Heart left ventricle (tissue), 16 donors: ENCODE measurements at regions not wholly inside any gene's neighbourhood (a gene's known extent, or its start where the extent isn't known, plus 50 kb on each side); places are given as distances from the start of the nearest gene placed in this dataset.
"Not testable (repeated sequence)": the region's sequence is repeated elsewhere in the genome, so short reads cannot be mapped to it uniquely, and the experiment has no call there.

ENCODE experiments used
- ATAC-seq, 4 donors: fragments of 200-7000 bp; cut with Tn5 transposase; one replicate each; pipeline ENCODE4 v1.9.1; 2020 to 2022; ENCODE audit warnings: moderate library complexity in 4 of 4, mild to moderate bottlenecking in 3 of 4, moderate number of reproducible peaks in 1 of 4
- DNase-seq, 5 donors: peaks; one replicate each; pipeline ENCODE4 v3.0.0-alpha.2; 2020
- H3K27ac ChIP-seq, 12 donors: fragments of 200-600 bp; sonication (generic) in 4 of 12; one replicate each; pipeline versions ENCODE4 v1.5.0 to v1.8.0; 2016 to 2022; ENCODE audit warnings: mild to moderate bottlenecking in 2 of 12
- H3K27me3 ChIP-seq, 9 donors: fragments of 200-600 bp; sonication (generic) in 2 of 9; one replicate each; pipeline versions ENCODE4 v1.5.1 to v1.8.0; 2016 to 2022; ENCODE audit warnings: mild to moderate bottlenecking in 3 of 9
- H3K36me3 ChIP-seq, 9 donors: fragments of 200-600 bp; sonication (generic) in 2 of 9; one replicate each; pipeline versions ENCODE4 v1.5.0 to v1.8.0; 2018 to 2022; ENCODE audit warnings: mild to moderate bottlenecking in 2 of 9
- H3K4me1 ChIP-seq, 12 donors: fragments of 200-600 bp; sonication (generic) in 4 of 12; one replicate each; pipeline versions ENCODE4 v1.5.0 to v1.8.0; 2016 to 2022; ENCODE audit warnings: mild to moderate bottlenecking in 3 of 12
- H3K4me3 ChIP-seq, 12 donors: fragments of 200-600 bp; sonication (generic) in 4 of 12; one replicate each; pipeline versions ENCODE4 v1.5.0 to v1.8.0; 2017 to 2022; ENCODE audit warnings: mild to moderate bottlenecking in 9 of 12, moderate library complexity in 4 of 12
- H3K9me3 ChIP-seq, 12 donors: fragments of 200-600 bp; sonication (generic) in 4 of 12; one replicate each; pipeline versions ENCODE4 v1.5.0 to v1.8.0; 2016 to 2022; ENCODE audit warnings: mild to moderate bottlenecking in 1 of 12
- POLR2A ChIP-seq, 2 donors: fragments of 450-650 bp; IDR thresholded peaks; one replicate each; pipeline ENCODE4 v1.6.1; 2017; ENCODE audit warnings: antibody characterized with exemption in 2 of 2, mild to moderate bottlenecking in 2 of 2, moderate library complexity in 2 of 2
- WGBS, 4 donors: extraction: QIAGEN DNeasy Blood & Tissue Kit in 2 of 4; methylation state at CpG; one replicate each; pipeline versions ENCODE4 v1.1.5 to v1.1.7; 2013 to 2018; 5-methylcytosine and 5-hydroxymethylcytosine counted together
- intact Hi-C, 10 donors: fragments of 100-400 bp; cut with DNase I; formaldehyde crosslinking; loops; one replicate each; pipeline versions ENCODE4 v1.11.1 to v1.14.2; 2022
- TF ChIP-seq, protein P1 (sequence below), 12 donors: fragments of 200-600 bp; sonication (generic) in 4 of 12; IDR thresholded peaks; one replicate each; pipeline versions ENCODE4 v1.5.0 to v1.8.0; 2018 to 2022; ENCODE audit warnings: antibody characterized with exemption in 12 of 12, mild to moderate bottlenecking in 5 of 12
- donor health status: ischemic (EF 13 %, LVEDD 7.1; RV severe dilation, severe dysfunction).
- donor health status: healthy with polysubstance abuse.
- donor health status: DM: no; HTN: yes; CAD: no.
- donor health status: DM: no; HTN: no; CAD: no.
- donor health status: ischemic (EF 25% LVEDD 6.9; RV normal size, moderate dysfunction).
- donor health status: ischemic (EF 25% LVEDD 5.7; RV mildly dilated, moderate dysfunction).
- donor health status: healthy.
- donor health status: DM: yes; HTN: yes; CAD: no.
- donor health status: ischemic (EF 35%, LVEDD 5.7; RV mildly dilated, moderate dysfunction).
- donor health status: nonischemic (EF 11% LVEDD 7.7; RV severe dilation, severe dysfunction).
- donor health status: DM: yes; HTN: yes; CAD: no.
- donor health status: PGD.
- donor health status: ischemic (EF 29% LVEDD 5.4; RV normal size, mild dysfunction).
- donor health status: nonischemic (EF 23%, LVEDD 6.1; RV moderate dilation, normal function).

DNA sequence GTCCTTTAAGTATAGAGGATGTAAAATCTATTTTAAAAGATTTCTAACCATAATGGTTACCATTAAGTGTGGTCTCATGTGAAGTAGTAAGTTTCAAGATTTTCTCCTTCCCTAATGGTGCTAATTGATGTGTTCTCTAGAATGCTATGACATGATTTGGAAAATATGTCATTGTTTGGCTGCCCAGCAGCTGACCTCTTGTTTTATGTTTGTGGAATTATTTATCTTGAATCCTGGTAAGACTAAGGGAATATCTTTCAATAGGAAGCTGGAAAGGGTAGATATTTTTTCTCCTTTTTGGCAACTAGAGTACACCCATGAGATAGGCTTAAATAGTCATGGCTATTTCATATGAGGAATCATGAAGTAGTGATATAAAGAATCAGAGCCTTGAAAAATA lies 139.8 kb upstream of the CHODL start:
- H3K9me3 ChIP-seq: no peaks in the 10 kb centered on the region
- DNase-seq (no peak), ATAC-seq (no peak)
- no peak for TF ChIP-seq POLR2A (IDR thresholded peaks at IDR 0.05)
- TF ChIP-seq, protein P1, sequence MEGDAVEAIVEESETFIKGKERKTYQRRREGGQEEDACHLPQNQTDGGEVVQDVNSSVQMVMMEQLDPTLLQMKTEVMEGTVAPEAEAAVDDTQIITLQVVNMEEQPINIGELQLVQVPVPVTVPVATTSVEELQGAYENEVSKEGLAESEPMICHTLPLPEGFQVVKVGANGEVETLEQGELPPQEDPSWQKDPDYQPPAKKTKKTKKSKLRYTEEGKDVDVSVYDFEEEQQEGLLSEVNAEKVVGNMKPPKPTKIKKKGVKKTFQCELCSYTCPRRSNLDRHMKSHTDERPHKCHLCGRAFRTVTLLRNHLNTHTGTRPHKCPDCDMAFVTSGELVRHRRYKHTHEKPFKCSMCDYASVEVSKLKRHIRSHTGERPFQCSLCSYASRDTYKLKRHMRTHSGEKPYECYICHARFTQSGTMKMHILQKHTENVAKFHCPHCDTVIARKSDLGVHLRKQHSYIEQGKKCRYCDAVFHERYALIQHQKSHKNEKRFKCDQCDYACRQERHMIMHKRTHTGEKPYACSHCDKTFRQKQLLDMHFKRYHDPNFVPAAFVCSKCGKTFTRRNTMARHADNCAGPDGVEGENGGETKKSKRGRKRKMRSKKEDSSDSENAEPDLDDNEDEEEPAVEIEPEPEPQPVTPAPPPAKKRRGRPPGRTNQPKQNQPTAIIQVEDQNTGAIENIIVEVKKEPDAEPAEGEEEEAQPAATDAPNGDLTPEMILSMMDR (IDR thresholded peaks at IDR 0.05): no peak
- no peaks in the 10 kb centered on the region for H3K36me3 ChIP-seq
- no peak overlapping the region for H3K27ac ChIP-seq
- H3K4me1 ChIP-seq: no peaks in the 10 kb centered on the region
- intact Hi-C loops: no loop called here
- no peak overlapping the region for H3K4me3 ChIP-seq
- H3K27me3 ChIP-seq: no peaks in the 10 kb centered on the region

DNA sequence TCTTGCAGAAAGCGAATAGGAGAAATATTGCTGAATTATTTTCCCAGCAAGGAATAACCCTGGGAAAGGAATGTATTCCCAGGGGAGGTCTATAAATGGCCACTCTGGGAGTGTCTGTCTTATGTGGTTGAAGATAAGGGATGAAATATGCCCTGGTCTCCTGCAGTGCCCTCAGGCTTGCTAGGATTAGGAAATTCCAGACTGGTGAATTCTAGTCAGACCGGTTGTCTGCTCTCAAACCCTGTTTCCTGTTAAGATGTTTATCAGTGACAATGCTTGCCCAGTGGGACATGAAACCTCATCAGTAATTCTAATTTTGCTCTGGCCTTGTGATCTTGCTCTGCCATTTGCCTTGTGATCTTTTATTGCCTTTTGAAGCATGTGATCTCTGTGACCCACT lies 148.2 kb upstream of the CHODL start:
- H3K36me3 ChIP-seq, H3K4me1 ChIP-seq, H3K27me3 ChIP-seq, intact Hi-C loops, ATAC-seq, H3K4me3 ChIP-seq, DNase-seq, H3K27ac ChIP-seq: not testable (repeated sequence)
- 53 to 73% (median 70%) methylated on average over 2 of the region's 2 CpGs for WGBS, 4 donors
- H3K9me3 ChIP-seq: peaks cover 0 to 56% (median 26%) of the 10 kb centered on the region in 12 donors

DNA sequence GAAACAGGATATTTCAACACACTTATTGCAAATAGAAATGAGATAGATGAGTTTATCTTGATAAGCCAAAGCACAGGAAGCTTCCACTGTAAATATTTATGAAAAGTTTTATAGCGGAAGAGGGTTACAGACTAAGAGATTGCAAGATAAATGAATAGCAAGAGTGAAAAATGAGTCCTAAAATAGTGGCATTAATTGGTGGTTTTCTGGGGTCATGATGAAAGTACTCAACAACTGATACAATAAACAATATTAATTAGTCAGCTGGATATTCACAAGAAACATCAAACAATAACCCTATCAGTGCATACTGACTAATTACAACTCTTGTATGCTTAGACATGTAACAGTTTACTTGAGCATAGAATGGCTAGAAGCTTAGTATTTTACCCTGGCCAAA lies 154.8 kb upstream of the CHODL start:
- no peaks in the 10 kb centered on the region for H3K4me1 ChIP-seq
- no peak overlapping the region for H3K4me3 ChIP-seq
- WGBS, 4 donors: 42 to 79% (median 62%) methylated on average over 1 of the region's 1 CpG; no CpG with 5 or more reads in 1 of the 4 donors
- H3K9me3 ChIP-seq: peaks cover 0 to 36% (median 10%) of the 10 kb centered on the region in 12 donors
- no peak overlapping the region for H3K27ac ChIP-seq
- TF ChIP-seq POLR2A (IDR thresholded peaks at IDR 0.05): no peak
- TF ChIP-seq, protein P1 (IDR thresholded peaks at IDR 0.05): no peak
- H3K27me3 ChIP-seq: no peaks in the 10 kb centered on the region
- ATAC-seq (no peak), DNase-seq (no peak)
- H3K36me3 ChIP-seq: no peaks in the 10 kb centered on the region
- intact Hi-C loops: no loop called here

DNA sequence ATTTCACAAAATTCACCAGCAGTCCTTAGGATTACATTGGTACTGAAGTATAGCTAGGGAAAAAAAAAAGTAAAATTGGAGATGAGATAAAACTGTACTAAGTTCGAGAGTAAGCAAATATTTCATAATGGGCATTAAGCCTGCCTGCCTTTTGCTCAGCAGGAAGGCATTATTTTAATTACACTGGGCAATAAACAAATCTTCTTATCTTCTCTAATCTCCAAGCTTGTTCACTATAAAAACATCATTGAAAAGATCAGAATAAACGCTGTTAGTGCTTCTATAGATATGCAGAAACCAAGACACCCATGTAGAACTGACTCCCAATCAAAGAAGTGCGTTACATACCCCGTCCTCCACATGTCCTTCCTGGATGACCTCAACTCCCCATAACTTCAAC lies 174.2 kb upstream of the CHODL start:
- H3K9me3 ChIP-seq: no peaks in the 10 kb centered on the region
- intact Hi-C loops: no loop called here
- H3K27ac ChIP-seq: no peak overlapping the region
- WGBS, 4 donors: 55 to 63% (median 57%) methylated on average over 4 of the region's 4 CpGs
- no peaks in the 10 kb centered on the region for H3K36me3 ChIP-seq
- H3K27me3 ChIP-seq: no peaks in the 10 kb centered on the region
- TF ChIP-seq, protein P1 (IDR thresholded peaks at IDR 0.05): no peak
- no peak for TF ChIP-seq POLR2A (IDR thresholded peaks at IDR 0.05)
- no peak for ATAC-seq
- H3K4me1 ChIP-seq: no peaks in the 10 kb centered on the region
- DNase-seq: no peak
- no peak overlapping the region for H3K4me3 ChIP-seq

DNA sequence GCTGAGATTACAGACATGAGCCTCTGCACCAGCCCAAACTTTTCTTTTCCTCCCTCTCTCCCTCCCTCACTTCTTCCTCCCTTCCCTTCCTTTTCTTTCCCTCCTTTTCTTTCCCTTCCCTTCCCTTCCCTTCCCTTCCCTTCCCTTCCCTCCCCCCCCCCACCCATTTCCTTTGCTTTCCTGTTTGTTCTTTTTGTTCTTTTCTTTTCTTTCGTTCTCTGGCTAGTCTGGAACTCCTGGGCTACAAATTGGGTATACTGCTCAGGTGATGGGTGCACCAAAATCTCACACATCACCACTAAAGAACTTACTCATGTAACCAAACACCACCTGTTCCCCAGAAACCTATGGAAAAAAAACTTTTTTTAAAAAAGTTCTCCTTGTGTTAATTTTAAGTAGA lies 174.8 kb upstream of the CHODL start:
- ATAC-seq (no peak), DNase-seq (no peak)
- H3K36me3 ChIP-seq: no peaks in the 10 kb centered on the region
- H3K27ac ChIP-seq: no peak overlapping the region
- H3K9me3 ChIP-seq: no peaks in the 10 kb centered on the region
- WGBS, 4 donors: 40 to 76% (median 56%) methylated on average over 1 of the region's 1 CpG
- H3K4me1 ChIP-seq: no peaks in the 10 kb centered on the region
- no peaks in the 10 kb centered on the region for H3K27me3 ChIP-seq
- no peak for TF ChIP-seq POLR2A (IDR thresholded peaks at IDR 0.05)
- TF ChIP-seq, protein P1 (IDR thresholded peaks at IDR 0.05): no peak
- intact Hi-C loops: no loop called here
- no peak overlapping the region for H3K4me3 ChIP-seq
